Gastroesophageal sphincter (tissue), 3 donors: ENCODE measurements at regions not wholly inside any gene's neighbourhood (a gene's known extent, or its start where the extent isn't known, plus 50 kb on each side); places are given as distances from the start of the nearest gene placed in this dataset.
"Not testable (repeated sequence)": the region's sequence is repeated elsewhere in the genome, so short reads cannot be mapped to it uniquely, and the experiment has no call there.

ENCODE experiments used
- CTCF ChIP-seq, 4 experiments: fragments of 200-600 bp in 2 of 4; fragments of 450-650 bp in 2 of 4; sonication (generic) in 1 of 4; IDR thresholded peaks; one replicate each; pipeline ENCODE4 v1.5.1; 2017 to 2019; ENCODE audit warnings: antibody characterized with exemption in 4 of 4, mild to moderate bottlenecking in 2 of 4, moderate library complexity in 2 of 4
- POLR2A ChIP-seq, 2 donors: fragments of 450-650 bp; IDR thresholded peaks; one replicate each; pipeline ENCODE4 v1.6.1; 2017; ENCODE audit warnings: antibody characterized with exemption in 2 of 2, mild to moderate bottlenecking in 2 of 2, moderate library complexity in 1 of 2

GRCh38 chr2:215783640-215784039 lies 229.7 kb downstream of the MREG start:
- TF ChIP-seq CTCF, POLR2A (IDR thresholded peaks at IDR 0.05): not testable (repeated sequence)
